ENCODE measurements at regions not wholly inside any gene's neighbourhood (a gene's known extent, or its start where the extent isn't known, plus 50 kb on each side); places are given as distances from the start of the nearest gene placed in this dataset.

- H3K9me1 ChIP-seq (replicated peaks; ENCODE audit: control insufficient read depth, extremely low read depth, insufficient read depth, low read length), result no peaks in the 10 kb centered on the region
- H3K9me3 ChIP-seq (replicated peaks; ENCODE audit: control insufficient read depth, insufficient read depth, low read length), result no peaks in the 10 kb centered on the region
- POLR2A ChIA-PET, result no interaction called here
- dilution Hi-C loops (cut with MboI; ENCODE audit: extremely low pct_ligation_motif_present, low sequenced_read_pairs) (no loop called here), intact Hi-C loops (cut with micrococcal nuclease) (no loop called here)
- no peaks in the 10 kb centered on the region for H3K79me2 ChIP-seq (ENCODE audit: control insufficient read depth, insufficient read depth, low read length)
- CTCF ChIA-PET, result no interaction called here
- H2AFZ ChIP-seq (ENCODE audit: low read depth, low read length), result no peak overlapping the region
- no TSS peak for BruUV-seq (replicated peaks)
- TF ChIP-seq EZH2 (IDR thresholded peaks at IDR 0.05; ENCODE audit: borderline replicate concordance, low read depth, low read length, severe bottlenecking) (no peak), MYC (IDR thresholded peaks at IDR 0.05; ENCODE audit: low read depth, low read length) (no peak), JUN (IDR thresholded peaks at IDR 0.05; ENCODE audit: borderline replicate concordance, insufficient read depth, insufficient read length, low read depth) (no peak), MAX (IDR thresholded peaks at IDR 0.05; ENCODE audit: insufficient read depth, insufficient read length) (no peak), FOS (IDR thresholded peaks at IDR 0.05; ENCODE audit: borderline replicate concordance, insufficient read depth, low read length) (no peak), GATA2 (IDR thresholded peaks at IDR 0.05; ENCODE audit: insufficient read depth, insufficient read length, low read depth, low read length) (no peak), POLR2AphosphoS5 (IDR thresholded peaks at IDR 0.05; ENCODE audit: insufficient read depth, low read depth, low read length) (no peak), CTCF (IDR thresholded peaks at IDR 0.05; ENCODE audit: extremely low read depth in 1 of 2, insufficient read depth in 1 of 2, low read depth in 1 of 2, low read length in 2 of 2) (no peak), POLR2A (IDR thresholded peaks at IDR 0.05; ENCODE audit: low read depth, low read length) (no peak)
- DNase-seq (ENCODE audit: low read depth, low spot score) (no peak), FAIRE-seq (no peak)
- H3K4me3 ChIP-seq (replicated peaks in 1 of 3; ENCODE audit: insufficient read depth in 1 of 3, low read depth in 1 of 3, low read length in 3 of 3), result no peak overlapping the region
- H3K9ac ChIP-seq (replicated peaks; ENCODE audit: extremely low read depth, insufficient read depth, low read length), result no peak overlapping the region
- H3K4me2 ChIP-seq (ENCODE audit: insufficient read depth, low read length), result no peak overlapping the region
- H3K36me3 ChIP-seq (ENCODE audit: control insufficient read depth in 2 of 2, extremely low read depth in 1 of 2, insufficient read depth in 2 of 2, low read length in 2 of 2), result no peaks in the 10 kb centered on the region
- H3K4me1 ChIP-seq (ENCODE audit: control insufficient read depth, extremely low read depth, insufficient read depth, low read length), result no peaks in the 10 kb centered on the region
- H3K27ac ChIP-seq (ENCODE audit: insufficient read depth, low read depth, low read length), result no peak overlapping the region
- H3K27me3 ChIP-seq (ENCODE audit: control insufficient read depth in 2 of 2, insufficient read depth in 2 of 2, low read length in 2 of 2), result peaks cover under 1 to 1% of the 10 kb centered on the region in 2 experiments
- no peaks in the 10 kb centered on the region for H4K20me1 ChIP-seq (replicated peaks; ENCODE audit: control insufficient read depth, extremely low read depth, insufficient read depth, low read length)
Observed at GRCh38 chr12:4206470-4206869, 67.1 kb upstream of the CCND2 start.

Measured in endothelial cell of umbilical vein (primary cell).